ENCODE measurements at regions not wholly inside any gene's neighbourhood (a gene's known extent, or its start where the extent isn't known, plus 50 kb on each side); places are given as distances from the start of the nearest gene placed in this dataset.

GRCh38 chr1:8163039-8163438, 136.9 kb upstream of the ERRFI1 start:
- TF ChIP-seq EZH2 (IDR thresholded peaks at IDR 0.05; ENCODE audit: borderline replicate concordance, low read length), result no peak
- TF ChIP-seq, protein P1, sequence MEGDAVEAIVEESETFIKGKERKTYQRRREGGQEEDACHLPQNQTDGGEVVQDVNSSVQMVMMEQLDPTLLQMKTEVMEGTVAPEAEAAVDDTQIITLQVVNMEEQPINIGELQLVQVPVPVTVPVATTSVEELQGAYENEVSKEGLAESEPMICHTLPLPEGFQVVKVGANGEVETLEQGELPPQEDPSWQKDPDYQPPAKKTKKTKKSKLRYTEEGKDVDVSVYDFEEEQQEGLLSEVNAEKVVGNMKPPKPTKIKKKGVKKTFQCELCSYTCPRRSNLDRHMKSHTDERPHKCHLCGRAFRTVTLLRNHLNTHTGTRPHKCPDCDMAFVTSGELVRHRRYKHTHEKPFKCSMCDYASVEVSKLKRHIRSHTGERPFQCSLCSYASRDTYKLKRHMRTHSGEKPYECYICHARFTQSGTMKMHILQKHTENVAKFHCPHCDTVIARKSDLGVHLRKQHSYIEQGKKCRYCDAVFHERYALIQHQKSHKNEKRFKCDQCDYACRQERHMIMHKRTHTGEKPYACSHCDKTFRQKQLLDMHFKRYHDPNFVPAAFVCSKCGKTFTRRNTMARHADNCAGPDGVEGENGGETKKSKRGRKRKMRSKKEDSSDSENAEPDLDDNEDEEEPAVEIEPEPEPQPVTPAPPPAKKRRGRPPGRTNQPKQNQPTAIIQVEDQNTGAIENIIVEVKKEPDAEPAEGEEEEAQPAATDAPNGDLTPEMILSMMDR (IDR thresholded peaks at IDR 0.05; ENCODE audit: low read length), result no peak

GRCh38 chr1:8162168-8162567, 136.1 kb upstream of the ERRFI1 start:
- H3K9me3 ChIP-seq (ENCODE audit: low read length), result no peaks in the 10 kb centered on the region
- no peaks in the 10 kb centered on the region for H4K20me1 ChIP-seq (ENCODE audit: insufficient read depth, low read length)
- TF ChIP-seq EZH2 (IDR thresholded peaks at IDR 0.05; ENCODE audit: borderline replicate concordance, low read length), result no peak
- TF ChIP-seq, protein P1 (IDR thresholded peaks at IDR 0.05; ENCODE audit: low read length), result no peak
- no peak overlapping the region for H3K27ac ChIP-seq (ENCODE audit: low read depth, low read length, poor library complexity, severe bottlenecking)
- no peak overlapping the region for H3K4me2 ChIP-seq (ENCODE audit: low read length)
- no peaks in the 10 kb centered on the region for H3K36me3 ChIP-seq (ENCODE audit: insufficient read depth, low read length)
- H3K4me3 ChIP-seq (ENCODE audit: low read depth, low read length, poor library complexity, severe bottlenecking), result no peak overlapping the region
- no peaks in the 10 kb centered on the region for H3F3A ChIP-seq (ENCODE audit: insufficient read depth, low read length)
- H3K9ac ChIP-seq (ENCODE audit: low read length), result no peak overlapping the region
- no peaks in the 10 kb centered on the region for H3K79me2 ChIP-seq (ENCODE audit: insufficient read depth, low read length)
- H3K27me3 ChIP-seq (ENCODE audit: insufficient read depth, low read length), result no peaks in the 10 kb centered on the region
- H3K4me1 ChIP-seq (ENCODE audit: insufficient read depth, low read length, severe bottlenecking), result no peaks in the 10 kb centered on the region
- no peak overlapping the region for H2AFZ ChIP-seq (ENCODE audit: low read length)
- no peaks in the 10 kb centered on the region for H3K9me2 ChIP-seq (ENCODE audit: low read depth, low read length)

More at GRCh38 chr1:8163039-8163438, 136.9 kb upstream of the ERRFI1 start:
- no peaks in the 10 kb centered on the region for H3K79me2 ChIP-seq (ENCODE audit: insufficient read depth, low read length)
- H3K9me3 ChIP-seq (ENCODE audit: low read length), result no peaks in the 10 kb centered on the region
- no peak overlapping the region for H3K4me3 ChIP-seq (ENCODE audit: low read depth, low read length, poor library complexity, severe bottlenecking)
- H3K9ac ChIP-seq (ENCODE audit: low read length), result no peak overlapping the region
- H3K9me2 ChIP-seq (ENCODE audit: low read depth, low read length), result no peaks in the 10 kb centered on the region
- H3K4me1 ChIP-seq (ENCODE audit: insufficient read depth, low read length, severe bottlenecking), result no peaks in the 10 kb centered on the region
- H3F3A ChIP-seq (ENCODE audit: insufficient read depth, low read length), result no peaks in the 10 kb centered on the region
- no peak overlapping the region for H2AFZ ChIP-seq (ENCODE audit: low read length)
- no peaks in the 10 kb centered on the region for H3K27me3 ChIP-seq (ENCODE audit: insufficient read depth, low read length)
- H4K20me1 ChIP-seq (ENCODE audit: insufficient read depth, low read length), result no peaks in the 10 kb centered on the region
- no peak overlapping the region for H3K27ac ChIP-seq (ENCODE audit: low read depth, low read length, poor library complexity, severe bottlenecking)
- no peaks in the 10 kb centered on the region for H3K36me3 ChIP-seq (ENCODE audit: insufficient read depth, low read length)
- no peak overlapping the region for H3K4me2 ChIP-seq (ENCODE audit: low read length)

GRCh38 chr1:8161546-8162105, 135.5 kb upstream of the ERRFI1 start:
- Histone ChIP-seq H3K36me3 (ENCODE audit: insufficient read depth, low read length) (no peaks in the 10 kb centered on the region), H3K4me3 (ENCODE audit: low read depth, low read length, poor library complexity, severe bottlenecking) (no peak overlapping the region), H3F3A (ENCODE audit: insufficient read depth, low read length) (no peaks in the 10 kb centered on the region), H3K4me2 (ENCODE audit: low read length) (no peak overlapping the region), H3K79me2 (ENCODE audit: insufficient read depth, low read length) (no peaks in the 10 kb centered on the region), H2AFZ (ENCODE audit: low read length) (no peak overlapping the region), H3K4me1 (ENCODE audit: insufficient read depth, low read length, severe bottlenecking) (no peaks in the 10 kb centered on the region), H3K27ac (ENCODE audit: low read depth, low read length, poor library complexity, severe bottlenecking) (no peak overlapping the region), H3K9me2 (ENCODE audit: low read depth, low read length) (no peaks in the 10 kb centered on the region), H3K9me3 (ENCODE audit: low read length) (no peaks in the 10 kb centered on the region), H4K20me1 (ENCODE audit: insufficient read depth, low read length) (no peaks in the 10 kb centered on the region), H3K9ac (ENCODE audit: low read length) (no peak overlapping the region), H3K27me3 (ENCODE audit: insufficient read depth, low read length) (no peaks in the 10 kb centered on the region)
- TF ChIP-seq EZH2 (IDR thresholded peaks at IDR 0.05; ENCODE audit: borderline replicate concordance, low read length), result no peak
- TF ChIP-seq, protein P1 (IDR thresholded peaks at IDR 0.05; ENCODE audit: low read length), result no peak
